ENCODE measurements at regions not wholly inside any gene's neighbourhood (a gene's known extent, or its start where the extent isn't known, plus 50 kb on each side); places are given as distances from the start of the nearest gene placed in this dataset.

GRCh38 chr14:101623077-101623372 is 61.7 kb downstream of the DIO3 start:
- no peak overlapping the region for H3K27ac Mint-ChIP-seq
- no peak for TF ChIP-seq CTCF (IDR thresholded peaks at IDR 0.05; ENCODE audit: unreplicated experiment)
- DNase-seq (ENCODE audit: low spot score in 2 of 2, unreplicated experiment in 2 of 2) = peak in 1 of 2 experiments; percentile 35
- no peaks in the 10 kb centered on the region for H3K36me3 Mint-ChIP-seq
- no peaks in the 10 kb centered on the region for H3K9me3 Mint-ChIP-seq
- H3K4me3 Mint-ChIP-seq = no peak overlapping the region
- H3K27me3 Mint-ChIP-seq (ENCODE audit: low read depth) = no peaks in the 10 kb centered on the region
- peaks cover 12% of the 10 kb centered on the region for H3K4me1 Mint-ChIP-seq

GRCh38 chr14:101623685-101624444 is 62.6 kb downstream of the DIO3 start:
- Mint-ChIP-seq H3K36me3 (no peaks in the 10 kb centered on the region), H3K4me3 (no peak overlapping the region), H3K9me3 (no peaks in the 10 kb centered on the region), H3K4me1 (peaks cover 12% of the 10 kb centered on the region), H3K27ac (peak overlapping the region; percentile 10), H3K27me3 (ENCODE audit: low read depth) (no peaks in the 10 kb centered on the region)
- TF ChIP-seq CTCF (IDR thresholded peaks at IDR 0.05; ENCODE audit: unreplicated experiment) = no peak
- DNase-seq (ENCODE audit: low spot score in 2 of 2, unreplicated experiment in 2 of 2) = peak in 1 of 2 experiments; percentile 30

- Mint-ChIP-seq H3K27ac (peak overlapping the region; percentile 10), H3K36me3 (no peaks in the 10 kb centered on the region), H3K9me3 (no peaks in the 10 kb centered on the region), H3K27me3 (ENCODE audit: low read depth) (no peaks in the 10 kb centered on the region), H3K4me1 (peaks cover 12% of the 10 kb centered on the region), H3K4me3 (no peak overlapping the region)
- DNase-seq (ENCODE audit: low spot score in 2 of 2, unreplicated experiment in 2 of 2) = peak in 1 of 2 experiments; percentile 38
- TF ChIP-seq CTCF (IDR thresholded peaks at IDR 0.05; ENCODE audit: unreplicated experiment) = no peak
Measured at GRCh38 chr14:101624536-101624935, 63.2 kb downstream of the DIO3 start.

GRCh38 chr14:101625336-101626097 is 64.2 kb downstream of the DIO3 start:
- TF ChIP-seq CTCF (IDR thresholded peaks at IDR 0.05; ENCODE audit: unreplicated experiment) = no peak
- H3K27ac Mint-ChIP-seq = no peak overlapping the region
- DNase-seq (ENCODE audit: low spot score in 2 of 2, unreplicated experiment in 2 of 2) = no peak
- no peak overlapping the region for H3K4me3 Mint-ChIP-seq
- no peaks in the 10 kb centered on the region for H3K9me3 Mint-ChIP-seq
- H3K36me3 Mint-ChIP-seq = no peaks in the 10 kb centered on the region
- peaks cover under 1% of the 10 kb centered on the region for H3K27me3 Mint-ChIP-seq (ENCODE audit: low read depth)
- H3K4me1 Mint-ChIP-seq = peaks cover 12% of the 10 kb centered on the region

- Mint-ChIP-seq H3K4me3 (no peak overlapping the region), H3K27me3 (ENCODE audit: low read depth) (peaks cover 1% of the 10 kb centered on the region), H3K27ac (no peak overlapping the region), H3K36me3 (no peaks in the 10 kb centered on the region), H3K4me1 (peaks cover 13% of the 10 kb centered on the region), H3K9me3 (no peaks in the 10 kb centered on the region)
- no peak for TF ChIP-seq CTCF (IDR thresholded peaks at IDR 0.05; ENCODE audit: unreplicated experiment)
- DNase-seq (ENCODE audit: low spot score in 2 of 2, unreplicated experiment in 2 of 2) = no peak
Measured at GRCh38 chr14:101626331-101626730, 65.0 kb downstream of the DIO3 start.

Measured in mesothelial cell of epicardium (in vitro differentiated cells).